ENCODE measurements at regions not wholly inside any gene's neighbourhood (a gene's known extent, or its start where the extent isn't known, plus 50 kb on each side); places are given as distances from the start of the nearest gene placed in this dataset.
"Not testable (repeated sequence)": the region's sequence is repeated elsewhere in the genome, so short reads cannot be mapped to it uniquely, and the experiment has no call there.

- no peak for ATAC-seq (ENCODE audit: low read depth in 2 of 2)
- no peaks in the 10 kb centered on the region for H3K36me3 ChIP-seq (ENCODE audit: control insufficient read depth, insufficient read depth, low read length)
- no peak overlapping the region for H3K27ac Mint-ChIP-seq
- no peaks in the 10 kb centered on the region for H3K4me1 ChIP-seq (ENCODE audit: control insufficient read depth, insufficient read depth, low read length, poor library complexity, severe bottlenecking)
- no peak overlapping the region for H3K4me3 Mint-ChIP-seq
- H3K27me3 Mint-ChIP-seq: peaks cover 18% of the 10 kb centered on the region
- no peak for DNase-seq
- H3K27ac ChIP-seq (ENCODE audit: insufficient read depth, low read length, poor library complexity, severe bottlenecking): no peak overlapping the region
- no peaks in the 10 kb centered on the region for H3K9me3 ChIP-seq (ENCODE audit: control insufficient read depth in 2 of 2, low read length in 2 of 2)
- H3K36me3 Mint-ChIP-seq: no peaks in the 10 kb centered on the region
- peaks cover 0 to 6% (median 2%) of the 10 kb centered on the region in 7 donors for H3K9me3 Mint-ChIP-seq
- no peak overlapping the region for H3K4me3 ChIP-seq (ENCODE audit: low read depth, low read length)
- H3K4me1 Mint-ChIP-seq: no peaks in the 10 kb centered on the region
- H3K27me3 ChIP-seq (ENCODE audit: control insufficient read depth, insufficient read depth, low read length): no peaks in the 10 kb centered on the region
These were observed 87.2 kb upstream of the KCNMA1 start for GRCh38 chr10:77724820-77725219.

- H3K36me3 Mint-ChIP-seq: no peaks in the 10 kb centered on the region
- Histone ChIP-seq H3K36me3 (ENCODE audit: control insufficient read depth, insufficient read depth, low read length) (no peaks in the 10 kb centered on the region), H3K27me3 (ENCODE audit: control insufficient read depth, insufficient read depth, low read length) (no peaks in the 10 kb centered on the region), H3K27ac (ENCODE audit: insufficient read depth, low read length, poor library complexity, severe bottlenecking) (no peak overlapping the region), H3K4me3 (ENCODE audit: low read depth, low read length) (no peak overlapping the region), H3K9me3 (ENCODE audit: control insufficient read depth in 2 of 2, low read length in 2 of 2) (no peaks in the 10 kb centered on the region), H3K4me1 (ENCODE audit: control insufficient read depth, insufficient read depth, low read length, poor library complexity, severe bottlenecking) (no peaks in the 10 kb centered on the region)
- DNase-seq (no peak), ATAC-seq (ENCODE audit: low read depth in 2 of 2) (no peak)
- no peaks in the 10 kb centered on the region for H3K4me1 Mint-ChIP-seq
- H3K4me3 Mint-ChIP-seq: no peak overlapping the region
- no peak overlapping the region for H3K27ac Mint-ChIP-seq
- peaks cover 16% of the 10 kb centered on the region for H3K27me3 Mint-ChIP-seq
- H3K9me3 Mint-ChIP-seq: peaks cover 0 to 6% (median 2%) of the 10 kb centered on the region in 7 donors
These were observed 85.8 kb upstream of the KCNMA1 start for GRCh38 chr10:77723376-77723775.

GRCh38 chr10:77722956-77723355 is 85.3 kb upstream of the KCNMA1 start:
- ATAC-seq (ENCODE audit: low read depth in 2 of 2); H3K27ac Mint-ChIP-seq; H3K36me3 ChIP-seq (ENCODE audit: control insufficient read depth, insufficient read depth, low read length): not testable (repeated sequence)

GRCh38 chr10:77721815-77722214 is 84.2 kb upstream of the KCNMA1 start:
- Mint-ChIP-seq H3K27me3 (peaks cover 11% of the 10 kb centered on the region), H3K9me3 (peaks cover 0 to 6% (median 2%) of the 10 kb centered on the region in 7 donors), H3K4me3 (no peak overlapping the region), H3K36me3 (no peaks in the 10 kb centered on the region), H3K27ac (no peak overlapping the region), H3K4me1 (no peaks in the 10 kb centered on the region)
- no peak overlapping the region for H3K4me3 ChIP-seq (ENCODE audit: low read depth, low read length)
- no peaks in the 10 kb centered on the region for H3K4me1 ChIP-seq (ENCODE audit: control insufficient read depth, insufficient read depth, low read length, poor library complexity, severe bottlenecking)
- no peaks in the 10 kb centered on the region for H3K36me3 ChIP-seq (ENCODE audit: control insufficient read depth, insufficient read depth, low read length)
- H3K27ac ChIP-seq (ENCODE audit: insufficient read depth, low read length, poor library complexity, severe bottlenecking): no peak overlapping the region
- ATAC-seq (ENCODE audit: low read depth in 2 of 2) (no peak), DNase-seq (no peak)
- H3K9me3 ChIP-seq (ENCODE audit: control insufficient read depth in 2 of 2, low read length in 2 of 2): no peaks in the 10 kb centered on the region
- H3K27me3 ChIP-seq (ENCODE audit: control insufficient read depth, insufficient read depth, low read length): no peaks in the 10 kb centered on the region

More at GRCh38 chr10:77722956-77723355, 85.3 kb upstream of the KCNMA1 start:
- H3K27me3 ChIP-seq (ENCODE audit: control insufficient read depth, insufficient read depth, low read length); H3K4me3 Mint-ChIP-seq; H3K36me3 Mint-ChIP-seq; DNase-seq; H3K4me1 Mint-ChIP-seq; H3K9me3 ChIP-seq (ENCODE audit: control insufficient read depth in 2 of 2, low read length in 2 of 2); H3K4me3 ChIP-seq (ENCODE audit: low read depth, low read length); H3K4me1 ChIP-seq (ENCODE audit: control insufficient read depth, insufficient read depth, low read length, poor library complexity, severe bottlenecking); H3K27ac ChIP-seq (ENCODE audit: insufficient read depth, low read length, poor library complexity, severe bottlenecking); H3K9me3 Mint-ChIP-seq: not testable (repeated sequence)
- H3K27me3 Mint-ChIP-seq: peaks cover 12% of the 10 kb centered on the region

- Mint-ChIP-seq H3K36me3 (no peaks in the 10 kb centered on the region), H3K4me3 (no peak overlapping the region)
- ATAC-seq (ENCODE audit: low read depth in 2 of 2): no peak
These were observed 81.3 kb upstream of the KCNMA1 start for GRCh38 chr10:77718957-77719356.

GRCh38 chr10:77718312-77718711 is 80.7 kb upstream of the KCNMA1 start:
- H3K4me3 Mint-ChIP-seq; H3K4me3 ChIP-seq (ENCODE audit: low read depth, low read length); H3K27ac Mint-ChIP-seq; H3K9me3 Mint-ChIP-seq; H3K36me3 ChIP-seq (ENCODE audit: control insufficient read depth, insufficient read depth, low read length); DNase-seq; H3K27me3 ChIP-seq (ENCODE audit: control insufficient read depth, insufficient read depth, low read length); ATAC-seq (ENCODE audit: low read depth in 2 of 2); H3K27ac ChIP-seq (ENCODE audit: insufficient read depth, low read length, poor library complexity, severe bottlenecking); H3K4me1 ChIP-seq (ENCODE audit: control insufficient read depth, insufficient read depth, low read length, poor library complexity, severe bottlenecking); H3K4me1 Mint-ChIP-seq; H3K9me3 ChIP-seq (ENCODE audit: control insufficient read depth in 2 of 2, low read length in 2 of 2); H3K36me3 Mint-ChIP-seq: not testable (repeated sequence)
- H3K27me3 Mint-ChIP-seq: peaks cover 10% of the 10 kb centered on the region

More at GRCh38 chr10:77718957-77719356, 81.3 kb upstream of the KCNMA1 start:
- Mint-ChIP-seq H3K27me3 (peaks cover 13% of the 10 kb centered on the region), H3K27ac (no peak overlapping the region), H3K4me1 (no peaks in the 10 kb centered on the region), H3K9me3 (peaks cover 0 to 4% (median 0%) of the 10 kb centered on the region in 7 donors)
- Histone ChIP-seq H3K4me1 (ENCODE audit: control insufficient read depth, insufficient read depth, low read length, poor library complexity, severe bottlenecking) (no peaks in the 10 kb centered on the region), H3K4me3 (ENCODE audit: low read depth, low read length) (no peak overlapping the region), H3K9me3 (ENCODE audit: control insufficient read depth in 2 of 2, low read length in 2 of 2) (no peaks in the 10 kb centered on the region), H3K36me3 (ENCODE audit: control insufficient read depth, insufficient read depth, low read length) (no peaks in the 10 kb centered on the region), H3K27me3 (ENCODE audit: control insufficient read depth, insufficient read depth, low read length) (no peaks in the 10 kb centered on the region), H3K27ac (ENCODE audit: insufficient read depth, low read length, poor library complexity, severe bottlenecking) (no peak overlapping the region)
- no peak for DNase-seq

GRCh38 chr10:77717336-77717735 is 79.7 kb upstream of the KCNMA1 start:
- peak overlapping the region in 1 of 4 donors; percentile 14 for H3K4me3 Mint-ChIP-seq
- no peaks in the 10 kb centered on the region for H3K36me3 Mint-ChIP-seq
- peaks cover 4% of the 10 kb centered on the region for H3K27me3 Mint-ChIP-seq
- H3K9me3 Mint-ChIP-seq: no peaks in the 10 kb centered on the region
- H3K36me3 ChIP-seq (ENCODE audit: control insufficient read depth, insufficient read depth, low read length): no peaks in the 10 kb centered on the region
- no peak overlapping the region for H3K4me3 ChIP-seq (ENCODE audit: low read depth, low read length)
- no peak for ATAC-seq (ENCODE audit: low read depth in 2 of 2)
- H3K4me1 ChIP-seq (ENCODE audit: control insufficient read depth, insufficient read depth, low read length, poor library complexity, severe bottlenecking): no peaks in the 10 kb centered on the region
- no peak for DNase-seq
- no peaks in the 10 kb centered on the region for H3K27me3 ChIP-seq (ENCODE audit: control insufficient read depth, insufficient read depth, low read length)
- H3K27ac Mint-ChIP-seq: no peak overlapping the region
- H3K9me3 ChIP-seq (ENCODE audit: control insufficient read depth in 2 of 2, low read length in 2 of 2): no peaks in the 10 kb centered on the region
- no peak overlapping the region for H3K27ac ChIP-seq (ENCODE audit: insufficient read depth, low read length, poor library complexity, severe bottlenecking)
- no peaks in the 10 kb centered on the region for H3K4me1 Mint-ChIP-seq

GRCh38 chr10:77716458-77717317 is 79.1 kb upstream of the KCNMA1 start:
- H3K36me3 Mint-ChIP-seq: no peaks in the 10 kb centered on the region
- Histone ChIP-seq H3K4me3 (ENCODE audit: low read depth, low read length) (no peak overlapping the region), H3K36me3 (ENCODE audit: control insufficient read depth, insufficient read depth, low read length) (no peaks in the 10 kb centered on the region), H3K27ac (ENCODE audit: insufficient read depth, low read length, poor library complexity, severe bottlenecking) (no peak overlapping the region), H3K27me3 (ENCODE audit: control insufficient read depth, insufficient read depth, low read length) (no peaks in the 10 kb centered on the region), H3K4me1 (ENCODE audit: control insufficient read depth, insufficient read depth, low read length, poor library complexity, severe bottlenecking) (no peaks in the 10 kb centered on the region), H3K9me3 (ENCODE audit: control insufficient read depth in 2 of 2, low read length in 2 of 2) (no peaks in the 10 kb centered on the region)
- H3K4me1 Mint-ChIP-seq: no peaks in the 10 kb centered on the region
- DNase-seq (no peak), ATAC-seq (ENCODE audit: low read depth in 2 of 2) (no peak)
- H3K4me3 Mint-ChIP-seq: no peak overlapping the region
- H3K9me3 Mint-ChIP-seq: no peaks in the 10 kb centered on the region
- peaks cover 4% of the 10 kb centered on the region for H3K27me3 Mint-ChIP-seq
- no peak overlapping the region for H3K27ac Mint-ChIP-seq

Data from CD4-positive, CD25-positive, alpha-beta regulatory T cell (primary cell).